CD14-positive monocyte (primary cell): ENCODE measurements at regions not wholly inside any gene's neighbourhood (a gene's known extent, or its start where the extent isn't known, plus 50 kb on each side); places are given as distances from the start of the nearest gene placed in this dataset.

Experiments
- DNase-seq, 3 donors: peaks; one replicate each; pipeline ENCODE4 v3.0.0-alpha.2; 2011 to 2022
- H2AFZ ChIP-seq: 2 replicates; pipeline ENCODE4 v1.6.0; 2012; ENCODE audit warnings: mild to moderate bottlenecking, low read depth, low read length, inconsistent platforms; ENCODE audit not compliant: insufficient read depth, poor library complexity, severe bottlenecking
- H3K27ac ChIP-seq, 2 donors: 1 replicate in 1 of 2; 2 replicates in 1 of 2; pipeline ENCODE4 v1.5.1; 2012 to 2013; ENCODE audit warnings: low read length in 2 of 2, control low read depth in 1 of 2, inconsistent platforms in 1 of 2, low read depth in 1 of 2, mild to moderate bottlenecking in 1 of 2
- H3K27me3 ChIP-seq, 2 donors: one replicate each; pipeline versions ENCODE4 v1.6.0 to v1.6.1; 2011 to 2013; ENCODE audit warnings: low read length in 2 of 2; ENCODE audit not compliant: control insufficient read depth in 2 of 2, insufficient read depth in 2 of 2
- H3K36me3 ChIP-seq, 2 donors: replicated peaks in 1 of 2; 1 replicate in 1 of 2; 2 replicates in 1 of 2; pipeline versions ENCODE4 v1.5.1 to v1.6.1; 2012 to 2013; ENCODE audit warnings: low read length in 2 of 2, control low read depth in 1 of 2, inconsistent platforms in 1 of 2, mild to moderate bottlenecking in 1 of 2; ENCODE audit not compliant: insufficient read depth in 2 of 2, control insufficient read depth in 1 of 2
- H3K4me1 ChIP-seq, 2 donors: 1 replicate in 1 of 2; 2 replicates in 1 of 2; pipeline versions ENCODE4 v1.5.1 to v1.6.1; 2012 to 2013; ENCODE audit warnings: low read length in 2 of 2, control low read depth in 1 of 2, inconsistent platforms in 1 of 2, mild to moderate bottlenecking in 1 of 2, moderate library complexity in 1 of 2; ENCODE audit not compliant: insufficient read depth in 2 of 2, control insufficient read depth in 1 of 2
- H3K4me2 ChIP-seq: replicated peaks from 2 replicates; pipeline ENCODE3; 2012; ENCODE audit warnings: low read length, moderate library complexity, mild to moderate bottlenecking; ENCODE audit not compliant: poor library complexity, severe bottlenecking; ENCODE audit errors: extremely low read depth
- H3K4me3 ChIP-seq, 3 experiments: fragments of 200-600 bp in 1 of 3; sonication (generic) in 1 of 3; replicated peaks in 1 of 3; 1 replicate in 2 of 3; 2 replicates in 1 of 3; pipeline ENCODE4 v1.5.1; 2011 to 2013; ENCODE audit warnings: low read length in 3 of 3, mild to moderate bottlenecking in 3 of 3, control low read depth in 2 of 3, low read depth in 2 of 3, inconsistent platforms in 1 of 3, moderate library complexity in 1 of 3
- H3K79me2 ChIP-seq: 2 replicates; pipeline ENCODE4 v1.6.0; 2012; ENCODE audit warnings: mild to moderate bottlenecking, control low read depth, inconsistent platforms, low read length, moderate library complexity; ENCODE audit not compliant: insufficient read depth
- H3K9ac ChIP-seq: 2 replicates; pipeline ENCODE4 v1.6.0; 2017; ENCODE audit warnings: low read length, mild to moderate bottlenecking; ENCODE audit not compliant: insufficient read depth, poor library complexity, severe bottlenecking
- H3K9me3 ChIP-seq, 2 donors: replicated peaks in 1 of 2; 1 replicate in 1 of 2; 2 replicates in 1 of 2; pipeline versions ENCODE4 v1.5.1 to v1.6.1; 2012 to 2013; ENCODE audit warnings: low read length in 2 of 2, control low read depth in 1 of 2; ENCODE audit not compliant: control insufficient read depth in 1 of 2, insufficient read depth in 1 of 2
- H4K20me1 ChIP-seq: 2 replicates; pipeline ENCODE4 v1.6.0; 2012; ENCODE audit warnings: mild to moderate bottlenecking, low read length, control low read depth, moderate library complexity; ENCODE audit not compliant: insufficient read depth
- H3K27ac Mint-ChIP-seq, 7 donors: one replicate each; pipeline ENCODE4 v1.8.0; 2020; ENCODE audit warnings: mild to moderate bottlenecking in 7 of 7, mixed read lengths in 7 of 7, moderate library complexity in 6 of 7, inconsistent platforms in 2 of 7
- H3K27me3 Mint-ChIP-seq, 3 donors: one replicate each; pipeline ENCODE4 v1.8.0; 2021 to 2022; ENCODE audit warnings: low read depth in 3 of 3, mild to moderate bottlenecking in 3 of 3, mixed read lengths in 3 of 3, moderate library complexity in 3 of 3, inconsistent platforms in 1 of 3
- H3K36me3 Mint-ChIP-seq, 2 donors: one replicate each; pipeline ENCODE4 v1.8.0; 2020; ENCODE audit warnings: mixed read lengths in 2 of 2, inconsistent platforms in 1 of 2, mild to moderate bottlenecking in 1 of 2
- H3K4me1 Mint-ChIP-seq: one replicate; pipeline ENCODE4 v1.8.0; 2020; ENCODE audit warnings: mild to moderate bottlenecking, mixed read lengths
- H3K4me3 Mint-ChIP-seq, 2 donors: one replicate each; pipeline ENCODE4 v1.8.0; 2020; ENCODE audit warnings: mild to moderate bottlenecking in 2 of 2, mixed read lengths in 2 of 2, moderate library complexity in 1 of 2
- H3K9me3 Mint-ChIP-seq, 7 donors: one replicate each; pipeline ENCODE4 v1.8.0; 2020 to 2022; ENCODE audit warnings: mixed read lengths in 7 of 7, mild to moderate bottlenecking in 6 of 7, moderate library complexity in 6 of 7, inconsistent platforms in 2 of 7
- CTCF ChIP-seq: fragments of 200-600 bp; IDR thresholded peaks from one replicate; pipeline ENCODE4 v1.8.0; 2022; ENCODE audit warnings: antibody characterized with exemption, mild to moderate bottlenecking
- WGBS: methylation state at CpG from one replicate; pipeline ENCODE4 v1.1.5; 2013; ENCODE audit warnings: missing lambda C conversion rate; ENCODE audit not compliant: insufficient coverage; 5-methylcytosine and 5-hydroxymethylcytosine counted together
- intact Hi-C, 2 donors: fragments of 100-400 bp; cut with micrococcal nuclease; formaldehyde crosslinking; loops; one replicate each; pipeline versions ENCODE4 v1.15.0 to v1.15.1; 2023

- WGBS, result 100% methylated on average over 1 of the region's 4 CpGs
- no peak overlapping the region for H3K27ac ChIP-seq
- no peak for TF ChIP-seq CTCF
- H3K9ac ChIP-seq, result no peak overlapping the region
- no peaks in the 10 kb centered on the region for H3K4me1 ChIP-seq
- no peak overlapping the region for H3K4me3 ChIP-seq
- Mint-ChIP-seq H3K36me3 (no peaks in the 10 kb centered on the region), H3K4me3 (no peak overlapping the region), H3K27ac (no peak overlapping the region), H3K9me3 (peaks cover 0 to 5% (median 0%) of the 10 kb centered on the region in 7 donors), H3K4me1 (no peaks in the 10 kb centered on the region), H3K27me3 (no peaks in the 10 kb centered on the region)
- H3K4me2 ChIP-seq, result no peak overlapping the region
- H3K9me3 ChIP-seq, result peaks cover 0 to 2% of the 10 kb centered on the region in 2 donors
- no peaks in the 10 kb centered on the region for H3K36me3 ChIP-seq
- H3K27me3 ChIP-seq, result no peaks in the 10 kb centered on the region
- H4K20me1 ChIP-seq, result no peaks in the 10 kb centered on the region
- intact Hi-C loops, result no loop called here
- H3K79me2 ChIP-seq, result no peaks in the 10 kb centered on the region
- H2AFZ ChIP-seq, result no peak overlapping the region
- no peak for DNase-seq
Measured at GRCh38 chr1:222899471-222899870, 84.6 kb downstream of the DISP1 start.

GRCh38 chr1:222904451-222904850 lies 89.6 kb downstream of the DISP1 start:
- Histone ChIP-seq H3K4me1 (no peaks in the 10 kb centered on the region), H3K27me3 (no peaks in the 10 kb centered on the region), H3K9me3 (no peaks in the 10 kb centered on the region), H3K9ac (no peak overlapping the region), H4K20me1 (no peaks in the 10 kb centered on the region), H3K36me3 (no peaks in the 10 kb centered on the region), H3K4me2 (no peak overlapping the region), H3K79me2 (no peaks in the 10 kb centered on the region), H2AFZ (no peak overlapping the region), H3K27ac (no peak overlapping the region), H3K4me3 (no peak overlapping the region)
- no peak overlapping the region for H3K27ac Mint-ChIP-seq
- H3K9me3 Mint-ChIP-seq, result peaks cover 0 to 12% (median 4%) of the 10 kb centered on the region in 7 donors
- no CpG with 5 or more reads among the region's 6 CpGs for WGBS
- no peak for DNase-seq
- intact Hi-C loops, result no loop called here
- no peak overlapping the region for H3K4me3 Mint-ChIP-seq
- no peaks in the 10 kb centered on the region for H3K36me3 Mint-ChIP-seq
- no peak for TF ChIP-seq CTCF
- H3K27me3 Mint-ChIP-seq, result no peaks in the 10 kb centered on the region
- no peaks in the 10 kb centered on the region for H3K4me1 Mint-ChIP-seq
